Cardiac fibroblast (primary cell): ENCODE measurements at regions not wholly inside any gene's neighbourhood (a gene's known extent, or its start where the extent isn't known, plus 50 kb on each side); places are given as distances from the start of the nearest gene placed in this dataset.

Source experiments
- DNase-seq, 2 donors: peaks; one replicate each; pipeline versions ENCODE4 v3.0.0 to v3.0.0-alpha.2; 2010; ENCODE audit warnings: low read depth in 2 of 2
- H3K4me3 ChIP-seq, 2 donors: replicated peaks in 1 of 2; 1 replicate in 1 of 2; 2 replicates in 1 of 2; pipeline ENCODE4 v1.5.1; 2011; ENCODE audit warnings: low read depth in 2 of 2, low read length in 2 of 2, mild to moderate bottlenecking in 2 of 2, moderate library complexity in 1 of 2
- TF ChIP-seq, protein P1 (sequence below): IDR thresholded peaks from one replicate; pipeline ENCODE4 v1.5.1; 2011; ENCODE audit warnings: low read depth, mild to moderate bottlenecking, low read length, inconsistent platforms

DNA sequence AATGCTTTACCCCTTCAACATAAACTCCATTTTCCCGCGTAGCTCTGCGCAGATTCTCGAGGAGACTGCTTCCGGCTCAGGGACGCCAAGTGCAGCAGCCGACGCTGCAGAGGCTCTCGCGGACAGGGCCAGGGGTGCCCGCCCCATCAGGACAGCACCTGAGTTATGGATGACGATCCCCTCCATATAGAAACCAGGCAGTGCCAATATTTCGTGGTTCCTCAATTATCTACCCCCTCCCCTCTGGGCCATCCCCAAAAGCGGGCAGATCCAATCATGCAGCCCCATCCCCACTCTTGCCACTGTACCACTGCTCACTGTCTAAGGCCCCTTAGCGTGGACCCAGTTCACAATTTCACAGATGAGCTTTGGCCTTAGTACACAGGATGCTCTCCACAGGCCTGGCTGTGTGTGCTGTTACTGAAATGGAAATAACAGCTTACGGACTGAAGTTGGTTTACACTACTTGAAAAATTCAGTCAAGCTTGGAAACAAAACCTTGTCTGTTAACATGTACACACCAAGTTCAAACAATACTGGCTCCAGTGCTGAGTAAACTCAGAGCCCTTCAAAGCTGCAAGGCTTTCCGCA, 74.5 kb downstream of the DACT2 start:
- H3K4me3 ChIP-seq = no peak overlapping the region
- DNase-seq = no peak
- TF ChIP-seq, protein P1, sequence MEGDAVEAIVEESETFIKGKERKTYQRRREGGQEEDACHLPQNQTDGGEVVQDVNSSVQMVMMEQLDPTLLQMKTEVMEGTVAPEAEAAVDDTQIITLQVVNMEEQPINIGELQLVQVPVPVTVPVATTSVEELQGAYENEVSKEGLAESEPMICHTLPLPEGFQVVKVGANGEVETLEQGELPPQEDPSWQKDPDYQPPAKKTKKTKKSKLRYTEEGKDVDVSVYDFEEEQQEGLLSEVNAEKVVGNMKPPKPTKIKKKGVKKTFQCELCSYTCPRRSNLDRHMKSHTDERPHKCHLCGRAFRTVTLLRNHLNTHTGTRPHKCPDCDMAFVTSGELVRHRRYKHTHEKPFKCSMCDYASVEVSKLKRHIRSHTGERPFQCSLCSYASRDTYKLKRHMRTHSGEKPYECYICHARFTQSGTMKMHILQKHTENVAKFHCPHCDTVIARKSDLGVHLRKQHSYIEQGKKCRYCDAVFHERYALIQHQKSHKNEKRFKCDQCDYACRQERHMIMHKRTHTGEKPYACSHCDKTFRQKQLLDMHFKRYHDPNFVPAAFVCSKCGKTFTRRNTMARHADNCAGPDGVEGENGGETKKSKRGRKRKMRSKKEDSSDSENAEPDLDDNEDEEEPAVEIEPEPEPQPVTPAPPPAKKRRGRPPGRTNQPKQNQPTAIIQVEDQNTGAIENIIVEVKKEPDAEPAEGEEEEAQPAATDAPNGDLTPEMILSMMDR = no peak

DNA sequence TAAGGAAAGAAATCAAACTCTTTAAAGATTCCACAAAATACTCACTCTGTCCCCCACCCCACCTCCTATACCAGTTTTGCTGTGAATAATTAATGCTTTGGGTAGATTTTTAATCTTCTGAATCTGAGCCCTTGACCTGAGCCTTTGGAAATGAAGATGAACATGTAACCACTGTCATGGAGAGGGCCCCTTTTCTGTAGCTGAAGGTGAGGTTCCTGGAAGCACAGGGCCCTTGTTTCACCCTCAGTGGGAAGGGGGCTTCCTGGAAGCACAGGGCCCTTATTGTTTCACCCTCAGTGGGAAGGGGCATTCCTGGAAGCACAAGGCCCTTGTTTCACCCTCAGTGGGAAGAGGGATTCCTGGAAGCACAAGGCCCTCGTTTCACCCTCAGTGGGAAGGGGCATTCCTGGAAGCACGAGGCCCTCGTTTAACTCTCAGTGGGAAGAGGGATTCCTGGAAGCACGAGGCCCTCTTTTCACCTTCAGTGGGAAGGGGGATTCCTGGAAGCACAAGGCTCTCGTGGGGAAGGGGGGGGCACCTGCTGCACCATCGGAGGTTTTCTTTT, 75.7 kb downstream of the DACT2 start:
- no peak overlapping the region for H3K4me3 ChIP-seq
- DNase-seq = no peak
- TF ChIP-seq, protein P1 = no peak

DNA sequence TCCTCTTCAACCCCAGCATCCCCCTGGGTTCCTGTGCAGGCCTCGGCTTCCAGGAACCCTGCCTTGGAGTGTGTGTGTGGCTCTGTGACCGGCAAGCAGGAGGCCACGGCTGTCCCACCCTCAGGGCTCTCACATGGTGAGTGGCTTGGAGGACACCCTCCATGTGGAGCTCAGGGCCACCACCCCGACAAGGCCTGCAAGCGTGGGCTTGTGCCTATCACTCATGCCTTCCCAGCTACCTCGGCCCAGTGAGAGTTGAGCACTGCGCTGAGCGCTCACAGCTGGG, 76.7 kb downstream of the DACT2 start:
- DNase-seq = no peak
- H3K4me3 ChIP-seq = no peak overlapping the region
- TF ChIP-seq, protein P1 = no peak

DNA sequence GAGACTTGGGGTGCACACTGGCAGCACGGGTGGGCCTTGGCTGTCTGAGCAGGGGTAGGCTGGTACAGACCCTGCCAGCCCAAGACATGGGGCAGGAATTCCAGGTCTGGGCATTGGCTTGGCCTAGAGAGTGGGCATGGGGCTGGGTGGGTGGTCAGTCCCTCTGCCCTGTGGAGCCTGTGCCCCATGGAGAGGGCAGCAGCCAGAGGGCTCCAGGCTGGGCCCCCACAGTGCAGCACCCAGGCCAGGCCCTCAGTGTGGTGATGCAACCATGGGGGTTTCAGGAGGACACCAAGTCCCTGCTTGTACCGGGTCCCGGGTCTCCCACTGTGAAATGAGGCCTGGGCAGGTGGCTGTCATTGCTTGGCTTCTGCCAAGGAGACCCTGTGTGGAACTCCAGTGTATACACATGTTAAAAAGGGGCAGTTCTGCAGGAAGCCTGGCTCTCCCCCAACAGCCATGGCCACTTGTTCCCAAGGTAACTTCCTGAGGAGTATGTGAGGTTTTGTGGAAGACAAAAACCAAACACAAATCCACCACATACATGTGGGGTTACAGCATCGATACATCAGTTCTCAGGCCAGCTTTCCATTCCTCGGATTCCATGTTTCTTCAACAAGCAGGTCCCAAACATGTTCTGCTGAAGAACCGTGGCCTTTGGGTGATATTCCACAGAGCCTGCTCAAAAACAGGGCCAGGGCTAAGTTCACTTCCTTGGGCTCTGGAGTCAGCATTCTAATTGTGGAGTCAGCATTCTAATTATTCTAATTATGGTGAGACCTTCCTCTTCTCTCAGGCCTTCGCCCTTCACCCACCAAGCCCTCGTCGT, 77.3 kb downstream of the DACT2 start:
- H3K4me3 ChIP-seq = no peak overlapping the region
- TF ChIP-seq, protein P1 = no peak
- no peak for DNase-seq

DNA sequence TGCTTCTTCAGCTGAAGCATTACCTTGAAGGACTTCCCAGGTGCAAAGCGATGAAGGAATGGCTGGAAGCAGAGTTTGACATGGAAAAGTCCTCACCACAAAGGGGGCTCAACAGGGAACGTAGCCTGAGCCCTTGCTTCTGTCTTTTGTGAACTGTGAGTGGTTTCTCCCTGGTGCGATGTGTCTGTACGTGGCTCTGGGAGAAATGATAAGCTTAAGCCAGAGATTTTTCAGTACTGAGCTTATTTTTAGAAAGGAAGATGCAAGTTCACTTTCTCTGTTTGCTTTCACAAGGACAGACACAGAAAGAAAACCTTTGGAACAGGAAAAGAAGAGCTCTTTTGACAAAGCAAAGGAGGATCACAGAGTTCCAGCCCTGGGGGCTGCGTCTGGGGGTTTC, 79.4 kb downstream of the DACT2 start:
- TF ChIP-seq, protein P1 = no peak
- no peak for DNase-seq

DNA sequence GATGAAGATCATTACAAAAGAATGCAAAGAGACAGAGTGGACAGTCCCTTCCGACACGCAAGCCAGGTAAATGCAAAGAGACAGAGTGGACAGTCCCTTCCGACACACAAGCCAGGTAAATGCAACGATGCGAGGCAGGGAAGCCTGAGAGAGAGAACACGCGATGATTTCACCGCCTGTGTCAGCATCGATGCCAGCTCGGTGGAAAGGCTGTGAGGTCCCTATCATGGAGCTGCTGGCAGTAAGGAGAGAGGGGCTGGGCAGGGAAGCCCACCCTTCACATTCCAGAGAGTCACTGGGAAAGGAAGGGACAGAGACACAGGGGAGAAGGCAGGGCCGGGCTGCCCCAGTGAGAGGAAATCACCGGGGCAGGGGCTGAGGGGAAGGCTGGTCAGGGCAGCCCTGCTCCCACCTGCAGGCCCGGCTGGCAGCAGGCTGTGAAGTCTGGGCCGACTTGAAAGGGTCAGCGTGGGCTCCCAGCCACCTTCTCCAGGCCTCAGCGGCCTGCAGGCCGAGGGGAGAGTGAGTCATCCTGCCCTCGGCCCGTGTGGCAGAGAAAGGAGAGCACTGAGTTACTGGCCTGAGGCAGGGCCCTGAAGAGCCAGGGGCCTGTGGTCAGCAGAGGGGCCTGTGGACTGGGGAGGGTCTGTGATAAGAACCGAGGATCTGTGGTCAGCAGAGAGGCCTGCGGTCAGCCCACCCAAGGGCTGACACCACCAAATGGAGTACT, 80.4 kb downstream of the DACT2 start:
- TF ChIP-seq, protein P1 = no peak
- no peak overlapping the region for H3K4me3 ChIP-seq
- DNase-seq = peak in 1 of 2 donors; percentile 55

More for the DNA sequence above, 79.4 kb downstream of the DACT2 start:
- no peak overlapping the region for H3K4me3 ChIP-seq
